ENCODE measurements at regions not wholly inside any gene's neighbourhood (a gene's known extent, or its start where the extent isn't known, plus 50 kb on each side); places are given as distances from the start of the nearest gene placed in this dataset.
A peak's percentile ranks its signal among the peaks of the same experiment; 100 is the strongest.

- DNase-seq = no peak
Observed at GRCh38 chr5:107325866-107326265, 344.9 kb downstream of the EFNA5 start.

- DNase-seq = no peak
Observed at GRCh38 chr5:107324809-107325208, 345.9 kb downstream of the EFNA5 start.

- no peak for DNase-seq
Observed at GRCh38 chr5:107324071-107324470, 346.7 kb downstream of the EFNA5 start.

GRCh38 chr5:107323536-107323935, 347.2 kb downstream of the EFNA5 start:
- DNase-seq = no peak

GRCh38 chr5:107322936-107323335, 347.8 kb downstream of the EFNA5 start:
- peak in 2 of 3 donors; percentile 34 to 50 for DNase-seq

- DNase-seq = no peak
Observed at GRCh38 chr5:107321906-107322305, 348.8 kb downstream of the EFNA5 start.

GRCh38 chr5:107320846-107321245, 349.9 kb downstream of the EFNA5 start:
- no peak for DNase-seq

GRCh38 chr5:107320376-107320775, 350.4 kb downstream of the EFNA5 start:
- DNase-seq = no peak

- peak in 1 of 3 donors; percentile 66 for DNase-seq
Observed at GRCh38 chr5:107319901-107320300, 350.8 kb downstream of the EFNA5 start.

GRCh38 chr5:107314330-107314729, 356.4 kb downstream of the EFNA5 start:
- peak in 1 of 3 donors; percentile 26 for DNase-seq

GRCh38 chr5:107313921-107314320, 356.8 kb downstream of the EFNA5 start:
- DNase-seq = no peak

- no peak for DNase-seq
Observed at GRCh38 chr5:107313098-107313497, 357.6 kb downstream of the EFNA5 start.

- DNase-seq = no peak
Observed at GRCh38 chr5:107310181-107310580, 360.6 kb downstream of the EFNA5 start.

GRCh38 chr5:107306594-107306993, 364.1 kb downstream of the EFNA5 start:
- DNase-seq = no peak

GRCh38 chr5:107306002-107306401, 364.7 kb downstream of the EFNA5 start:
- DNase-seq = no peak

- no peak for DNase-seq
Observed at GRCh38 chr5:107304684-107305083, 366.1 kb downstream of the EFNA5 start.

GRCh38 chr5:107303171-107303968, 367.4 kb downstream of the EFNA5 start:
- DNase-seq = no peak

- DNase-seq = no peak
Observed at GRCh38 chr5:107302441-107302840, 368.3 kb downstream of the EFNA5 start.

GRCh38 chr5:107301999-107302398, 368.7 kb downstream of the EFNA5 start:
- DNase-seq = no peak

- DNase-seq = no peak
Observed at GRCh38 chr5:107300721-107301327, 369.9 kb downstream of the EFNA5 start.

- DNase-seq = no peak
Observed at GRCh38 chr5:107296572-107296971, 374.2 kb downstream of the EFNA5 start.

GRCh38 chr5:107295914-107296313, 374.8 kb downstream of the EFNA5 start:
- DNase-seq = no peak

GRCh38 chr5:107294669-107295068, 376.1 kb downstream of the EFNA5 start:
- no peak for DNase-seq

GRCh38 chr5:107294211-107294550, 376.6 kb downstream of the EFNA5 start:
- DNase-seq = no peak
